NCI-H2107 (cell line): ENCODE measurements at regions not wholly inside any gene's neighbourhood (a gene's known extent, or its start where the extent isn't known, plus 50 kb on each side); places are given as distances from the start of the nearest gene placed in this dataset.
"Not testable (repeated sequence)": the region's sequence is repeated elsewhere in the genome, so short reads cannot be mapped to it uniquely, and the experiment has no call there.

Source experiments
- DNase-seq: peaks from one replicate; lab custom pipeline; 2025; lab: John Stamatoyannopoulos, UW

- DNase-seq: no peak
These were observed 1005.0 kb downstream of the GALC start for GRCh38 chr14:86987966-86988365.

DNA sequence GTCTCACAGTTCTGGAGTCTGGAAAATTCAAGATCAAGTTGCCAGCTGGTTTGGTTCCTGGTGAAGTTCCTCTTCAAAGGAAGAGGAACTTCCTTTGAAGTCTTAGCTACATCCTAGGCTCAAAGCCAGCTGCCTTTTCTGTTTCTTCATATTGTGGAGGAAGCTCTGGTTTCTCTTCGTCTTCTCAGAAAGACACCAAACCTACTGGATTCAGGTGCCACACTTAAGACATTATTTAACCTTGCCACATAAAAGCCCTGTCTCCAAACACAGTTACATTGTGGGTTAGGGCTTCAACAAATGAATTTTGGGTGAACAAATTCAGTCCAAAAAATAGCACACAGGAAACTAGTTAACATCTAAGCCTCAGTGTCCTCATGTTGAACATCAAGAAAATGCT, 1019.8 kb downstream of the GALC start:
- no peak for DNase-seq

DNA sequence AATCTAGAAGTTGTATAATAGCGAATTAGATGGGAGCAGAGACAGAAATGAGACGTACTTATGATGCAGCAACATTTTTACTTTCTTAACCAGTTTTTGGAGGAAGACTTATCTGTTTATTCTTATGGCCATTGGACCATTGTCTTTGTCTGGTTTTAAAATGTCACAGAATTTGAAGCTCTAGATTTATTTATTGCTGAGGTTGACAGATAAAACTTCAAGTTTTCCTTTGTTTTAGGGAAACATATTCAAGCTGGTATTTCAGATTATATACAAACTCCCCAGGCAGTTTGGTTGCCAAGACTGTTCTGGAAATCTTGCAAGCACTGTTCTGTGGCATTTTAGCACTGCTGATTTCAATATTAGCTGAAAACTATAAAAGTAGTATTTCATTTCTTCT, 1021.7 kb downstream of the GALC start:
- DNase-seq: no peak

DNA sequence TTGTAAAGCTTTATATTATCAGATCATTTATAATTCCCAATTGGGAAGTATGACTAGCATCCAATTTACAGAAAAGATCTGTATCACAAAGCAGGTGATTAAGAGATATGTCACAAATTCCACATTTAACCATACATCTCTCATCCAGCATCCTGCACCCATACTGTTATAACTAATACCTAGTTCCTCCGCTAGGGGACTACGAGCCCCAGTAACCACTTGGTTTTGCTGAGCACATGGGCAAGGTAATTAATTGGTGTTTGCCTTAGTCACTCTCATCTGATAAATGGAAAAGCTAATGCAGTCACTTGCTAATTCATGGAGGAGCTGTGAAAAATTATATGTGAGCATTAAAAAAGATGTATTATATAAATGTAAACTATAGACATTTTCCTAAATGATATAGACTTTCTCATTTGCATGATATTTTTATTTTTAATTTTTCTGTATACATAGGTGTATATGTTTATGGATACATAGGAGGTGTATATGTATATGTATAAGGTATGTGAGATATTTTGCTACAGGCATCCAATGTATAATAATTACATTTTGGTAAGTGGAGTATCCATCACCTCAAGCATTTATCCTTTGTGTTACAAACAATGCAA, 1031.8 kb downstream of the GALC start:
- DNase-seq: no peak

DNA sequence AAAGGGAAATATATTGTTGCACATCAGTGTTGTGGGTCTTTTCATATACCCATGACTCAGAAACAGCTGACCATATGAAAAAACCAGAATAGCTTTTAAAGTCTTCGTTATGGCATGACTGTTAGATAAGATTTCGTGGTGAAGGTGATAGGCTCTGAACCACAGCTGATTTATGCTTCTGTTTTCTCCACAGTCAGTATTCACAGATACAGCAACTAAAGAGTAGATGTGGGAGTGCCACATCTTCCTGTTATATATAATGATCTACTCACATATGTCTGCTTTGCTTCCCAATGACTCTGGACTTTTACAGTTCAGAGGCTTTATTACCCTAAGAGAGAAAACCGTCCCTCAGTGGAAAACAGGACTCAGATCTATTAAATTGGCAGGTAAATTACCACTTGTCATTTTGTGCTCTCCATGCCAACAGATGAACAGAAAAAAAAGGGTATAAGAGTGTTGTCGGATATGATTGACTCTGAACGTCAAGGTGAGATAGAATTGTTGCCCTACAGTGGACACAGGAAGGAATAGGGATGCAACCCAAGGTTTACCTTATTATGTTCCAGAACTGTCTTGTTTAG, 1037.1 kb downstream of the GALC start:
- no peak for DNase-seq

DNA sequence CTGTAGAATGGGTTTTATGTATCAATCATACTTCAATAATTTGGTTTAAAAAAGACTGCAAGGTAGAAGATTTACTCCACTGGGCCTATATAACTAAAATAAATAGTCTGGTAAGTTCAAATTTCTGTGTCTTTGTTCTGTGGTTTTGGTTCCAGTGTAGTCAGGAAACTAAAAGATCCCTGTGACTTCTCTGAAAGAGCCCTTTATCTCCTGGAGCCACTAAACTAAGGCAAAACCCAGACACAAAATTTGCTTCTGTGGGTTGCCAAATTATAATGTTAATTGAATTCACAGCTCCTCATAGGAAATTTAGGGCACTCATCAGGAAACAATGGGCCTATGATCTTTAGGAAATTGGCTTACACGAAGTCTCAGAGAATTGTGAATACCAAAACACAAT, 1038.4 kb downstream of the GALC start:
- no peak for DNase-seq

DNA sequence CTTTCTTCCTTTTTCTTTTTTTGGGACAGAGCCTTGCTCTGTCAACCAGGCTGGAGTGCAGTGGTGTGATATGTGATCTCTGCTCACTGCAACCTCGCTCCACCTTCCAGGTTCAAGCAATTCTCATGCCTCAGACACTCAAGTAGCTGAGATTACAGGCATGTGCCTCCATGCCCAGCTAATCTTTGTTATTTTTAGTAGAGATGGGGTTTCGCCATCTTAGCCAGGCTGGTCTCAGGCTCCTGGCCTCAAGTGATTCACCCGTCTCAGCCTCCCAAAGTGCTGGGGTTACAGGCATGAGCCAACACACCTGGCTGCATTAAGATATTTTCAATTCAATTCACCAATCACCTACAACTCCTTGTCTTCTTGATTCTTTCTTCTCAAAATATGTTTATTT, 1046.5 kb downstream of the GALC start:
- no peak for DNase-seq

GRCh38 chr14:86944434-86944833, 1048.5 kb downstream of the GALC start:
- no peak for DNase-seq

DNA sequence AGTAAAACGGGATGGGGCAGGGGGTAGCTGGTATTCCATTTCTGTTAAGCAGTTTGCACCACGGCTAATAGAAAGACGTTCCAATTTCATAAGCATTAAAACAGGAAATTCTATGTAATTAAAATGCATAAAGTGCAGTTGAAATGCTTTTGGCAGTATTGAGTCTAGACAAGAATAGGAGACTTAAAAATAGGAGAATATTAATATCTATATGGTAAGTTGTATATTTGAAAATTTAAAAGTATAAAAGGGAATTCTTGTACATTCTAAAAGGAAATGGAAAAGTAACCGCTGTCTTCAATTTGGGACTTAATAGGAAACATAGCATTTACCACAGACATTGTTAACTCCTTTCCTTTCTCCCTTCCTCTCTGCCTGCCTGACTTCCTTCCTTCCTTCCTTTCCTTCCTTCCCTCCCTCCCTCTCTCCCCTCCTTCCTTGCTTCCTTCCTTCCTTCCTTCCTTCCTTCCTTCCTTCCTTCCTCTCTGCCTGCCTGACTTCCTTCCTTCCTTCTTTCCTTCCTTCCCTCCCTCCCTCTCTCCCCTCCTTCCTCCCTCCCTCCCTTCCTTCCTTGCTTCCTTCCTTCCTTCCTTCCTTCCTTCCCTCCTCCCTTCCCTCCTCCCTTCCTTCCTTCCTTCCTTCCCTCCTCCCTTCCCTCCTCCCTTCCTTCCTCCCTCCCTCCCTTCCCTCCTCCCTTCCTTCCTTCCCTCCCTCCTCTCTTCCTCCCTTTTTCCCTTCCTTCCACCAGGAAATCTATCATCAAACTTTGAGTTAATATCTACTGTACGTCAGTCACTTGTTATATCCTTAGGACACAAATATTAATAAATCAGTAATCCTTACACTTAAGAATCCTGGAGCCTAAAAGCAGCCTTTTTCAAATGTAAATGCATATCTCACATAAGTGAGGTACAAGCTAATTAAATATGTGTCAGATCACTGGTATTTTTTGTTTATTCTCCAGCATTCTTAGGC, 1049.3 kb downstream of the GALC start:
- no peak for DNase-seq

- no peak for DNase-seq
These were observed 1050.0 kb downstream of the GALC start for GRCh38 chr14:86942936-86943335.

GRCh38 chr14:86940106-86940505, 1052.9 kb downstream of the GALC start:
- DNase-seq: no peak

DNA sequence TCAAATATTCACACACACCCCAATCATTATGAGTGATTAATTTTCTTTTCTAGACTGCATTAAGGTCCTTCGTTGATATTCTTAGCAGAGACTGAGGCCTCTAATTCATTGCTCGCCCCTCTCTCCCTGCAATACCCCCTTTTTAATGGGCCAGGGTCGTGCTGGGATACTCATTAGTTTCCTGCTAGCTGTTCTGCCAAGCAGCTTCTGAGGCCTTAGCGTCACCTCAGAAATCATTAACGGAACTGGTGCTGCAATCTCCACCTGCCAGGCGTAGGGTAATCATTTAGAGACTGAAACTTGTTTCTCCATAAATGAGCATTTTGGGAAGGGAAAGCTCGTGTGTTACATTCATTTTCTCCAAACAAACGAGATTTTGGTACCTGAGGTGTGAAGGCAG, 1054.7 kb downstream of the GALC start:
- no peak for DNase-seq

GRCh38 chr14:86936556-86936955, 1056.4 kb downstream of the GALC start:
- no peak for DNase-seq

DNA sequence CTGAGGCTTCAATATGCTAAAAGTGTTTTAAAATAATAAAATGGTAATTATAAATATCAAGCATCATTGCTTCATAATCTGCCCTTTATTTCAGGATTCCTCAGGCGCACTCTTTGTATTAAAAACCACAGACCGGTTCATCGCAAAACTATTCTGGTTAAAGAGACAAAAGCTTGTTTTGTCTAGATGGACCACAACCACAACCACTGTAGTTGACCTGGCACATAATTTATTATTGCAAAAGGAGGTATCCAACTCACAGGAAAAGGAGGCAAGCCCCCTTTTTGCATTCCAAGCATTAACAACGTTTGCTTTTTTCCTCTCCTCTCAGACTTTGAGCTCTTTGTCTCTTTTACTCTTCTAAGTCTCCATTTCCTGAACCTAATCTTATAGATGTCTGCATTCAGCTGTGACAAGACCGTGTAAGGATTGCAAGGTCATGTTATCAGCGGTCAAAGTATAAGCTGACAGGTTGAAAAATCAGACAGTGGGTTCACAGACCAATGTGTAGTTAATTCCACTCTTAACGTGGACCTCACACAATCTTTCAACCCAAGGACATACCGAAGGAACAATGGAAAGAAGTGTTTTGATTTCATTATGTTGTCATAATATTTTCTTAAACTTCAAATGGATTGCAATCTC, 1057.6 kb downstream of the GALC start:
- DNase-seq: no peak

GRCh38 chr14:86933958-86934595, 1058.9 kb downstream of the GALC start:
- no peak for DNase-seq

- DNase-seq: no peak
These were observed 1059.5 kb downstream of the GALC start for GRCh38 chr14:86933460-86933859.

DNA sequence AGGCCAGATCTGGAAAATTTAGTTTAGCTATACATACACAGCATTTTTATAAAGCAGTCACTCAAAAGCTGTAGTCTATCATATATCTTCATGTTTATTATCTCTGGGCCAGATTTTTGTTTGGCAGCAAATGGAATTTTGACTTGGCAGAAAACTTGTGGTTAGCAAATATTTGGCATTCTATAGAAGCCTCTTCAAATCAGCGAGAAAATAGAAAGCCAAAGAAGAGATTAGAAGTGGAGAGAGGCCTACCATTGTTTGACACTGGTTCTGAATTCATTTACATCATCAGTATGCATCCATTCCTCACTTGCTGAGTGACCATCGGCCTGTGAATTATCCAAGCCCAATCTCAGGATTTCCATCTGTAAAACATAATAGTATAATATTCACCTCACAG, 1077.6 kb downstream of the GALC start:
- no peak for DNase-seq

DNA sequence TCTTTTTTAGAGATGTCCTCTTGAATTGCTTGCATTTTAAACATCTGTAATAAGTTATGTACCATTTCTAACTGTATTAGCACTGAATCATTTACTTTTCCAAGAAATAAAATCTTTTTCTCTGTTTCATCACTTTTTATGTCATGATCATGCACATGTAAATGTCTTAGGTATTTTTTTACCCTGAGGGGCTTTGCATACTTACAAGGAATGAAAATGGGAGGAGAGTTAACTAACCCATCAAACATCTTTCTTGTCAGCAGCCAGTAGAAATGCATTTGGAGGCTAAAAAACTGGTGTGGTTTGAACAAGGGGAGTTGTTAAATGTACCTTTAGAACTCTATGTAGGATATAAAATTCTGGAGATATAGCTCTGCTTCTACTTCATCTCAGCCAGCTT, 1080.3 kb downstream of the GALC start:
- no peak for DNase-seq

GRCh38 chr14:86911486-86911885, 1081.5 kb downstream of the GALC start:
- DNase-seq: no peak

GRCh38 chr14:86905386-86905926, 1087.5 kb downstream of the GALC start:
- not testable (repeated sequence) for DNase-seq

DNA sequence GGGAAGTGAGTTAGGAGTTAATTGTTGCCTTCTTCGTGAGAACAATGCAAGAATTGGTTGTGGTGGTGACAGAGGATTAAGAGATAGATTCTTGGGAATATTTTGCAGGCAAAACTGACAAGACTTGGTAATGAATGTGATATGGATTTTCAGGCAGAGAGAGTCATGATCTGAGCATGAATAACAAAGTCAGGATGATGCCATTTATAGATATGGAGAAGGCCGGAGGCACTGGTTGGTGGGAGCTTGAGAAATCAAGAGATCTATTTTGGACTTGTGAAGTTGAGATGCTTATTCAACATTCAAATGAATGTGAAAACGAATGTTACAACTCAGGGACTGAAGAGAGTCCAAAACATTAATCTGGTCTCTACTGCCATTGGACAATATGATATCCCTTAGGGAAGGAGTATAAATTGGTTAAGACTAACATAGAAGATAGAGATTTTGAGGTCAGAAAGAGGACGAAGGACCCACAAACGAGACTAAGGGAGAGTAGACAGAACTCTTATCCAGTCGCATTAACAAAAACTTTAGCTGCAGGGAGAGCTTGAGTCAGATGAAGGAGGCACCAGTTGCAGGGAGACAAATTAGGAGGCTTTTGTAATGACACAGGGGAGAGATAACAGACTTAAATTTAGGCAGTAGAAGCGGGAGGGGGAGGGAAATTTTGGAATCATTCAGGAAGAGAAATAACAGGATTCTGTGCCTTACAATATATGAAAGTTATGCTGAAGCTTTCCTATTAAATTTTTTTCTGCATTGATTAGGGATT, 1090.6 kb downstream of the GALC start:
- DNase-seq: no peak
